H9 (cell line): ENCODE measurements at regions not wholly inside any gene's neighbourhood (a gene's known extent, or its start where the extent isn't known, plus 50 kb on each side); places are given as distances from the start of the nearest gene placed in this dataset.

Source experiments
- DNase-seq: peaks from one replicate; pipeline ENCODE4 v3.0.0-alpha.2; 2017
- H2AFZ ChIP-seq: one replicate; pipeline ENCODE4 v1.6.1; 2013; ENCODE audit warnings: mild to moderate bottlenecking, low read length, control low read depth, moderate library complexity
- H2AK5ac ChIP-seq: 2 replicates; pipeline ENCODE4 v1.6.1; 2013; ENCODE audit warnings: low read length, control low read depth, mixed read lengths; ENCODE audit not compliant: insufficient read length
- H2BK120ac ChIP-seq: one replicate; pipeline ENCODE4 v1.6.1; 2013; ENCODE audit warnings: low read depth, mild to moderate bottlenecking, low read length, control low read depth, inconsistent platforms; ENCODE audit not compliant: poor library complexity, severe bottlenecking
- H2BK12ac ChIP-seq: 2 replicates; pipeline ENCODE4 v1.6.1; 2013; ENCODE audit warnings: low read length, control low read depth, mixed read lengths, low read depth; ENCODE audit not compliant: insufficient read length
- H2BK15ac ChIP-seq: 2 replicates; pipeline ENCODE4 v1.6.1; 2013; ENCODE audit warnings: low read depth, low read length, control low read depth
- H2BK20ac ChIP-seq: one replicate; pipeline ENCODE4 v1.6.1; 2013; ENCODE audit warnings: low read depth, mild to moderate bottlenecking, low read length, control low read depth, inconsistent platforms; ENCODE audit not compliant: poor library complexity, severe bottlenecking
- H2BK5ac ChIP-seq: 2 replicates; pipeline ENCODE4 v1.6.1; 2013; ENCODE audit warnings: low read length, control low read depth, mixed read lengths; ENCODE audit not compliant: insufficient read length
- H3K14ac ChIP-seq: 2 replicates; pipeline ENCODE4 v1.6.1; 2013; ENCODE audit warnings: low read length, control low read depth; ENCODE audit not compliant: insufficient read depth
- H3K18ac ChIP-seq: 2 replicates; pipeline ENCODE4 v1.6.1; 2013; ENCODE audit warnings: low read depth, mild to moderate bottlenecking, mixed read lengths, low read length, control low read depth; ENCODE audit not compliant: insufficient read length
- H3K23ac ChIP-seq: 2 replicates; pipeline ENCODE4 v1.6.1; 2013; ENCODE audit warnings: low read length, control low read depth, mixed read lengths, low read depth; ENCODE audit not compliant: insufficient read length
- H3K23me2 ChIP-seq: 2 replicates; pipeline ENCODE4 v1.6.1; 2013; ENCODE audit warnings: low read depth, mild to moderate bottlenecking, mixed read lengths, low read length, control low read depth; ENCODE audit not compliant: insufficient read length, poor library complexity, severe bottlenecking
- H3K27ac ChIP-seq: 2 replicates; pipeline ENCODE4 v1.5.1; 2013; ENCODE audit warnings: low read length, control low read depth, mixed read lengths, low read depth; ENCODE audit not compliant: insufficient read length
- H3K27me3 ChIP-seq: 2 replicates; pipeline ENCODE4 v1.6.1; 2013; ENCODE audit warnings: low read length, control low read depth, inconsistent platforms; ENCODE audit not compliant: insufficient read depth
- H3K4ac ChIP-seq: 2 replicates; pipeline ENCODE4 v1.6.1; 2013; ENCODE audit warnings: low read depth, mild to moderate bottlenecking, control low read depth, inconsistent platforms, low read length, moderate library complexity
- H3K4me1 ChIP-seq: 2 replicates; pipeline ENCODE4 v1.6.1; 2013; ENCODE audit warnings: low read length, control low read depth, inconsistent platforms; ENCODE audit not compliant: insufficient read depth
- H3K4me2 ChIP-seq: 2 replicates; pipeline ENCODE4 v1.6.1; 2013; ENCODE audit warnings: low read length, control low read depth, mixed read lengths; ENCODE audit not compliant: insufficient read length, insufficient read depth
- H3K56ac ChIP-seq: 2 replicates; pipeline ENCODE4 v1.6.1; 2013; ENCODE audit warnings: low read depth, mild to moderate bottlenecking, mixed read lengths, low read length, control low read depth; ENCODE audit not compliant: insufficient read length
- H3K79me1 ChIP-seq: 2 replicates; pipeline ENCODE4 v1.6.1; 2013; ENCODE audit warnings: low read depth, mild to moderate bottlenecking, moderate library complexity, low read length, control low read depth, inconsistent platforms; ENCODE audit not compliant: insufficient read depth, poor library complexity, severe bottlenecking
- H3K79me2 ChIP-seq: 2 replicates; pipeline ENCODE4 v1.6.1; 2013; ENCODE audit warnings: low read length, control low read depth, inconsistent platforms; ENCODE audit not compliant: insufficient read depth
- H3K9ac ChIP-seq: 2 replicates; pipeline ENCODE4 v1.6.1; 2013; ENCODE audit warnings: low read length, control low read depth, mixed read lengths; ENCODE audit not compliant: insufficient read length; ENCODE audit errors: extremely low read depth
- H3K9me3 ChIP-seq: one replicate; pipeline ENCODE4 v1.6.1; 2013; ENCODE audit warnings: low read depth, low read length, inconsistent platforms; ENCODE audit not compliant: control insufficient read depth
- H3T11ph ChIP-seq: one replicate; pipeline ENCODE4 v1.6.1; 2013; ENCODE audit warnings: mild to moderate bottlenecking, low read length, control low read depth, inconsistent platforms
- H4K20me1 ChIP-seq: one replicate; pipeline ENCODE4 v1.6.1; 2013; ENCODE audit not compliant: control insufficient read depth, insufficient read length, insufficient read depth
- H4K5ac ChIP-seq: 2 replicates; pipeline ENCODE4 v1.6.1; 2013; ENCODE audit warnings: low read depth, mild to moderate bottlenecking, mixed read lengths, low read length, control low read depth; ENCODE audit not compliant: insufficient read length
- H4K8ac ChIP-seq: replicated peaks from 2 replicates; pipeline ENCODE4 v1.6.1; 2013; ENCODE audit warnings: low read length, control low read depth, mixed read lengths, low read depth; ENCODE audit not compliant: insufficient read length
- H4K91ac ChIP-seq: 2 replicates; pipeline ENCODE4 v1.6.1; 2013; ENCODE audit warnings: low read depth, mild to moderate bottlenecking, moderate library complexity, mixed read lengths, low read length, control low read depth; ENCODE audit not compliant: insufficient read length
- H3K27ac Mint-ChIP-seq, 3 experiments: 2 replicates in 2 of 3; 3 replicates in 1 of 3; pipeline ENCODE4 v1.8.0; 2020 to 2021; ENCODE audit warnings: mixed read lengths in 3 of 3, mild to moderate bottlenecking in 1 of 3, moderate library complexity in 1 of 3
- H3K27me3 Mint-ChIP-seq: 2 replicates; pipeline ENCODE4 v1.8.0; 2021; ENCODE audit warnings: low read depth, mild to moderate bottlenecking, moderate library complexity, mixed read lengths
- H3K36me3 Mint-ChIP-seq, 3 experiments: 2 replicates in 2 of 3; 3 replicates in 1 of 3; pipeline ENCODE4 v1.8.0; 2020 to 2021; ENCODE audit warnings: low read depth in 3 of 3, mixed read lengths in 3 of 3; ENCODE audit not compliant: insufficient read depth in 1 of 3
- H3K4me1 Mint-ChIP-seq, 2 experiments: 2 replicates each; pipeline ENCODE4 v1.8.0; 2020; ENCODE audit warnings: mixed read lengths in 2 of 2
- H3K4me3 Mint-ChIP-seq, 2 experiments: 2 replicates in 1 of 2; 3 replicates in 1 of 2; pipeline ENCODE4 v1.8.0; 2020 to 2021; ENCODE audit warnings: mild to moderate bottlenecking in 2 of 2, mixed read lengths in 2 of 2, moderate library complexity in 1 of 2
- H3K9me3 Mint-ChIP-seq, 2 experiments: 2 replicates in 1 of 2; 3 replicates in 1 of 2; pipeline ENCODE4 v1.8.0; 2020; ENCODE audit warnings: mild to moderate bottlenecking in 2 of 2, mixed read lengths in 2 of 2, moderate library complexity in 1 of 2
- WGBS: extraction: QIAGEN DNeasy Blood & Tissue Kit; methylation state at CpG from one replicate; pipeline ENCODE4 v1.1.7; 2013; ENCODE audit warnings: missing lambda C conversion rate, low lambda C conversion rate, mixed read lengths; ENCODE audit not compliant: insufficient read length; ENCODE audit errors: extremely low coverage; 5-methylcytosine and 5-hydroxymethylcytosine counted together
- TF ChIP-seq, protein P1 (sequence below): fragments of 200-600 bp; sonication (generic); conservative IDR thresholded peaks from 3 replicates; pipeline ENCODE4 v1.8.0; 2021; ENCODE audit warnings: antibody characterized with exemption, mild to moderate bottlenecking

DNA sequence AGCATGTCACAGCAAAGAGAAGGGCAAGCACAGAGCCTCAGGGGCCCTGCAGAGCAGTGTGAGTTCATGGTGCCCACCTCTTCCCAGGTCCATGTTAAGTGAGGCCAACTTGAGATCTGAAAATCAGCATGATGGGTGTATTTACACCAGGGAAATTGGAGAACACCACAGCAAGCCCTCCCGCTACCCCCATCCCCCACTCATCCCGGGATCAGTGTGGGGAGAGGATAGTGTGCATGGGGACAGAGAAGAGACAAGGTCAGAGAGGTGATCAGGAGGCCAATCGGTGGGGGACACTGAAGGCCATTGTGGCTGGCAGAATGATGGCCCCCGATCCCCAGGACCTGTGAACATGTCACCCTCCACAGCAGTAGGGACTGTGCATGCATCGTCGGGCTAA lies 54.7 kb downstream of the PTGR3 start:
- H2BK5ac ChIP-seq, result no peak overlapping the region
- peaks cover 4 to 23% (median 6%) of the 10 kb centered on the region in 3 experiments; a peak in 5 of 7 replicates for H3K36me3 Mint-ChIP-seq
- no peak overlapping the region for H4K91ac ChIP-seq
- no peaks in the 10 kb centered on the region for H3K4me1 ChIP-seq
- no peak for DNase-seq
- H2BK12ac ChIP-seq, result no peak overlapping the region
- H3K27me3 ChIP-seq, result no peaks in the 10 kb centered on the region
- no peak overlapping the region; a peak in 1 of 7 replicates for H3K27ac Mint-ChIP-seq
- H4K20me1 ChIP-seq, result no peaks in the 10 kb centered on the region
- H2BK20ac ChIP-seq, result no peak overlapping the region
- H2AFZ ChIP-seq, result no peak overlapping the region
- no peaks in the 10 kb centered on the region for H3K9me3 ChIP-seq
- H3K9ac ChIP-seq, result no peak overlapping the region
- H3K27me3 Mint-ChIP-seq, result no peaks in the 10 kb centered on the region; the same call in none of the 2 replicates
- H3K4me1 Mint-ChIP-seq, result peaks cover 0 to 2% of the 10 kb centered on the region in 2 experiments; a peak in 1 of 4 replicates
- no peak overlapping the region for H3K14ac ChIP-seq
- H2BK120ac ChIP-seq, result no peak overlapping the region
- no peak overlapping the region for H4K5ac ChIP-seq
- no peak overlapping the region for H3K56ac ChIP-seq
- no peak overlapping the region for H3K4me3 Mint-ChIP-seq
- H3K79me1 ChIP-seq, result no peaks in the 10 kb centered on the region
- H2AK5ac ChIP-seq, result no peak overlapping the region
- no peak overlapping the region for H4K8ac ChIP-seq
- H3K79me2 ChIP-seq, result no peaks in the 10 kb centered on the region
- H3K23me2 ChIP-seq, result no peaks in the 10 kb centered on the region
- peaks cover 24 to 34% of the 10 kb centered on the region in 2 experiments for H3K9me3 Mint-ChIP-seq
- H3K27ac ChIP-seq, result no peak overlapping the region
- H3K18ac ChIP-seq, result no peak overlapping the region
- H3T11ph ChIP-seq, result no peak overlapping the region
- TF ChIP-seq, protein P1, sequence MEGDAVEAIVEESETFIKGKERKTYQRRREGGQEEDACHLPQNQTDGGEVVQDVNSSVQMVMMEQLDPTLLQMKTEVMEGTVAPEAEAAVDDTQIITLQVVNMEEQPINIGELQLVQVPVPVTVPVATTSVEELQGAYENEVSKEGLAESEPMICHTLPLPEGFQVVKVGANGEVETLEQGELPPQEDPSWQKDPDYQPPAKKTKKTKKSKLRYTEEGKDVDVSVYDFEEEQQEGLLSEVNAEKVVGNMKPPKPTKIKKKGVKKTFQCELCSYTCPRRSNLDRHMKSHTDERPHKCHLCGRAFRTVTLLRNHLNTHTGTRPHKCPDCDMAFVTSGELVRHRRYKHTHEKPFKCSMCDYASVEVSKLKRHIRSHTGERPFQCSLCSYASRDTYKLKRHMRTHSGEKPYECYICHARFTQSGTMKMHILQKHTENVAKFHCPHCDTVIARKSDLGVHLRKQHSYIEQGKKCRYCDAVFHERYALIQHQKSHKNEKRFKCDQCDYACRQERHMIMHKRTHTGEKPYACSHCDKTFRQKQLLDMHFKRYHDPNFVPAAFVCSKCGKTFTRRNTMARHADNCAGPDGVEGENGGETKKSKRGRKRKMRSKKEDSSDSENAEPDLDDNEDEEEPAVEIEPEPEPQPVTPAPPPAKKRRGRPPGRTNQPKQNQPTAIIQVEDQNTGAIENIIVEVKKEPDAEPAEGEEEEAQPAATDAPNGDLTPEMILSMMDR, result no peak
- H2BK15ac ChIP-seq, result no peak overlapping the region
- H3K23ac ChIP-seq, result no peak overlapping the region
- H3K4me2 ChIP-seq, result no peak overlapping the region
- H3K4ac ChIP-seq, result no peak overlapping the region
- no CpG with 5 or more reads among the region's 6 CpGs for WGBS
